ENCODE measurements at regions not wholly inside any gene's neighbourhood (a gene's known extent, or its start where the extent isn't known, plus 50 kb on each side); places are given as distances from the start of the nearest gene placed in this dataset.

DNA sequence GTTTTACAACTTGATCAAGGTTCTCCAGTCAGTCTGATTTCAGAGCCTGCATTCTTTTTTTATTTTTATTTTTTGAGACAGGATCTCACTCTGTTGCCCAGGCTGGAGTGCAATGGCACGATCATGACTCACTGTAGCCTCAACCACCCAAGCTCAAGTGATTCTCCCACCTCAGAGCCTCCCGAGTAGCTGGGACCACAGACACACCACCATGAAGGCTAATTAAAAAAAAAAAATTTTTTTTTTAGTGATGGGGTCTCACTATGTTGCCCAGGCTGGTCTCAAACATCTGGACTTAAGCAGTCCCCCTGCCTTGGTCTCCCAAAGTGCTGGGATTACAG, 117.2 kb upstream of the NAV2 start:
- DNase-seq, result no peak

DNA sequence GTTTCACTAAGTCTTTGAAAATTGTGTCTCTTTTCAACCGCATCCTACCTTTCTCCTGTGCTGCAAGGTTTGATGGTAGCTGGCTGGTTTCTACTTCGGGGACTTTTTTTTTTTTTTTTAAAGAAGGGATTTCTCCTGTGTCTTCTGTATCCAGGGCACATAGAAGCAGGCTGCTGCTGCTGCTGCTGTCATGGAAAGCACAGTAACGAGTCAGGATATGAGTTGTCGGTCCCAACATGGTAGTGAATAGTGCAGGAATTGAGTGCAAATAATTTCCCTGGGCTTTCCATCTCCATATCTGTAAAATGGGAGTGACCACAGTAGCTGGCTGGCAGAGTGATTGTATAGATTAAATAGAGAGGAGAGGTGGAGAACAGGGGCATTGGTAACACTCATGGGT, 118.3 kb upstream of the NAV2 start:
- no peak for DNase-seq

DNA sequence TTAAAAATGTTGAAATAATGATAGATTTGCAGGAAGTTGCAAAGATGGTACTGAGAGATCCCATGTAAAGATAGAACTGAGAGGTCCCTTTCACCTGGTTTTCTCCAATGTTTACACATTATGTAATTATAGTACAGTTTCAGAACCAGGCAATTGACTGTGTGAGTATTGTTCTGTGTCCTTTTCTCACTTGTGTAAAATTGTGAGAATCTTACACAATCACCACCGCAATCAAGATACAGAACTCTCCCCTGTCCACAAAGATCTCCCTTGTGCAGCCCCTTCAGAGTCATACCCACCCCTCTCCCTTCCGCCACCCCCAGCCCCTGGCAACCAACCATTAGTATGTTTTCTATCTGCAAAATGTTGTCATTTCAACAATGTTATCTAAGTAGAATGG, 119.8 kb upstream of the NAV2 start:
- no peak for DNase-seq

DNA sequence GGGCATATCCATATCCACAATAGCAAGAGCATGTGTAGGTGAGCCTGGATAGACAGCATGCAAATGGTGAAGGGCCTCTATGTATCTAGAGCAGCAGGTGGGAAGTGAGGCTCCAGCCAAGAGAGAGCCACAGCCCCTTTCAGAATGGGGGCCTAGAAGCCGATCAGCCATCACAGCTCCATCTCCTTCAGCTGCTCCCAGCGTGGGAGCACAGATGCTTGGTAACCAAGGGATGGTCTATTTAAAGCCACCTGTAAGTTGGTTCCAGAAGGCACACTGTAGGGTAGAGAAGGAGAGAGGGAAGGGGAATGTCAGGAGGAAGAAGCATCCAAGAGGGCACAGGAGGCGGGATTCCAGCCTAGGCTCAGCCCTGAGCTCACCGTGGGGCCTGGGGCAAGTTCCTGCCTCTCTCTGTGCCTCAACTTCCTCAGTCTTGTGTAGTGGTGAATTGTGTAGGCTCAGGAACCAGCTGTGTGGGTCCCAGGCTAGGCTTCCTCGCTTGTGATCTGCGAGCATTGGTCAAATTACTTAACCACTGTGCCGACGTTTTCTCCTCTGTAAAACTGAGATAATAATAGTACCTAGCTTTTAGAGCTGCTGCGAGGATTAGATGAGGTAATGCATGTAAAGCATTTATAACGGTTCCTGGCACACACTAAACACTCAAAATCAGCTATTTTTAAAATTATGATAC, 122.9 kb upstream of the NAV2 start:
- no peak for DNase-seq

DNA sequence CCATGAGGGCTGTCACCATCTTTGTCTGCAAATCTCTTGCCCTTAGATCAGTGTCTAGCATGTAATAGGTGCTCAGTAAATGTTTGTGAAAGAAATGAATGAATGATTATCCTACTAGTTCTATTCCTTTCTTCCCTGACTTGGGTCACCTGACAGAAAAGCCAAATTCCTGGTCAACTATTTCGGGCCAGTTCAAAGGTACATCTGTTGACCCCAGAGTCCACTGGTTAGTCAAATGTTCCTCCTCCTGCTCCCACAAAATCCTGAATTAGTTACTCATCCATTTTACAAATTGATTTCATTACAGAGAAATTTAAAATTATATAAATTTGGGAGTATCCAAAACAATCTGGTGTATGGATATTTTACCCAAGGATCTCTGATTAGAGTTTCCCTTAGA, 124.7 kb upstream of the NAV2 start:
- no peak for DNase-seq

DNA sequence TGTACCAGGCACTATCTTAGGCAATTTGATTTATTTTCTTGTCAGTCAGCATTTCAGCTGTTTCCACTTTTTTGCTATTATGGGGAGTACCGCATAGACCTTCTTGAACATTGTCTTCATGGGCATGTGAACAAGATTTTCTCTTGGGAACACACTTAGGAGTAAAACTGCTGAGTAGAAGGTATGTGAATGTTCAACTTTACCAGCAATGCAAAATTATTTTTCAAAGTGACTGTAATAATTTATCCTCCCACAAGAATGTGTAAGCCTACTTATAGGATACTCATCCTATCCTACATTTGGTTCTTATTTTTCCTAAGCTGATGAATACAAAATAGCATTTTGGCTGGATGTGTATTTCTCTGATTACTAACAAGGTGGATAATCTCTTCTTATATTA, 132.0 kb upstream of the NAV2 start:
- DNase-seq, result no peak

DNA sequence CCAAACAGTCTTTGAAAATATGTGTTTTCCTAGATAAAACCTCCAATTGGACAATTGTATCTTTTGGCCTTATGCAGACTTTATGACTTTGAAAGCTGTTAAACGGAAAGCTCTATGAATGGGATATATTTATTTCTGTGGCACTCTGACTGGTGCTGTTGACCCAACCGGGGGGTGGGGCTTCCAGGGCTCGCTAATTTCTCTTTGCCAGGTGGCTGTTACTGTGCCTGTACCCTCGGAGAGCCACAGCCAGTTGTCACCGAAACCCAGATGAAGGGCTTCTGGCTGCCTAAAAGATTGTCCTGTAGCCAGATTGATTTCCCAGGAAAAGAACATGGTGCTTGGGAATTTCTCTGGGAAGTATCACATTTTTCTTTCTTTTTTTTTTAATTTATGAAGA, 132.7 kb upstream of the NAV2 start:
- DNase-seq, result no peak

DNA sequence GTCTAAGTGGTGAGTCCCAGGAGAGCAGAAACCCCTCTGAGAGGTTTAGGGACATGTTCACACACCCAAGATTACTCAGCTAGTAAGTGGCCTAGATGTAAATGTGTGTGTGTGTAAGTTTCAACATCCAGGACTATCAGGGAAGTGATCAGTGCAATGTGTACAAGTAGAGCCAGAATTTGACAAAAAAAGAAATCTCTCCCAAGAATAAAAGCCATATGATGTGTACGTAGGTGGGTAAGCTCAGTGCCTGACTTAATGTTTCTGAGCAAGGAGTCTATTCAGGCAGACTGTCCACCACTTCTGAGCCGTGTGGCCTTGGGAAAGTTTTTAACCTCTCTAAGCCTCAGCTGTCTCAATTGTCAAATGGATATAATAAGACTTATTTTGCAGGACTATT, 133.8 kb upstream of the NAV2 start:
- DNase-seq, result no peak

DNA sequence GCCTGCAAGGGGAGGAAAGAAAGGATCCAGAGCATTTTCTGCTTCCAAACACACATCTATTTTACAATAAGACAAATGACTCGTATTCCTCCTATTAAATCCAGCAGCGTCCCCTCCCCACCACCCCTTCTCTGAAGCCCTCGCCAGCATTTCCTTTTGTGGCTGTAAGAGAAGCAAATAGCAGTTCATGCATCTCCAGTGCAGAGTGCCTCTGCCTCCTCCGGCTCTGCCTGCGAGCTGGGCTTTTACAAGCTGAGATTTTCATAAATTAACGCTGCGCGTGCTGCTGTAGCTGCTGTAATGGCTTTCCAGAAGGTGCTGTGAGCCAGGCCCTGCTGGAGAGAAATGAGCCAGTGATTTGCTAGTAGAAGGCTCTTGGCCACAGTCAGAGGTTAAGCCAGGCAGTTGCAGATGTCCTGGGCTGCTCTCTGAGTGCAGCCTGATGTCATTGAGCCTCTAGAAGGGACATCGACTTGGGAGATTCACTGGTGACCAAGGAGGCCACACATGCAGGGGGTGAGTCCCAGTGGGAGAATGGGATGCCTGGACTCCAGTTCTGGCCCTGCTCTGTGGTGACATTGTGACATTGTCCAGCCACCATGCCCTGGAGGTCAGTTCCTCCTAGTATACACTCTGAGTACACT, 134.5 kb upstream of the NAV2 start:
- DNase-seq, result no peak

DNA sequence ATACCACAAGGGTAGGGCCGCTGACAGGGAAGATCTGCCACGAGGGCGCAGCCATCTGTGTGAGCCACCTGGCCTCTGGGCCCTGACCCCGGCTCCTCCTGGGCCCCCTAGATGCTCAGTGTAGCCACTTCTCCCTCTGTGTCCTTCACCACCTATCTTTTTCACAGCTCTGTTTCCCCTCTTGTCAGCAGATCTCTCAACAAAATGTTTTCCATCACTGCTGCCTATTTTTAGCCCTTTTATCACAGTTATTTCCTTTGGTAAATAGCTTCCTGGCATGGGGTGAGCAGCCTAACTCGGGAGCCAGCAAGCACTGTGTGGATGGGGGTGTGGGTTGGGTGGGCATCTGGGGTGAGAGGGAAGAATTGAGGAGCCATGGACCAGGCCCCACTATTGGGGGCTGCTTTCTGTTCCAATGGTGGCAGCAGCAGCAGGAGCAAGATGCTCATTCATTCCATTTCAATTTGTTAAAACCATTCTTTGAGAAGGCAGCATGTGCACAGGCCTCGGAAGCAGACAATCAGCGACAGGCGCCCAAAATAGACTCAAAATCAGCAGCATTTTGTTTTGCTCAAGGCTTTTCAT, 135.2 kb upstream of the NAV2 start:
- DNase-seq, result no peak

DNA sequence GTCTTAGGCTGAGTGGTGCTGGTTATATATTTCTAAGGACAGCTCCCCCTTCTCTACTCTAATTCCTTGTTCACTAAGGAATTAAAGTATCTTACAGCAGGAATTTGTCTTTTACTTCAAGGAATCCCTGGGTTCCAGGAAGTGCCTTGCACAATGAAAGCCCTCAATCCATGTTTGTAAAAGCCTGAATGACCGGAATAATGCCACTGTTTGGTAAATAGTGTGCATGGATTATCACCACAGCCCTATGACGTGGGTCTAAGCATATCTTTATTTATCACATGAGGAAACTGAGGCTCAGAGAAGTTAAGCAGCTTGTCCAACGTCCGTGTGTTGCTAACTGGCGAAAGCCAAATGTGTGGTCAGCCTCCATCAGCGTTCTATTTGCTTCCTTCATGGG, 135.7 kb upstream of the NAV2 start:
- DNase-seq, result no peak

DNA sequence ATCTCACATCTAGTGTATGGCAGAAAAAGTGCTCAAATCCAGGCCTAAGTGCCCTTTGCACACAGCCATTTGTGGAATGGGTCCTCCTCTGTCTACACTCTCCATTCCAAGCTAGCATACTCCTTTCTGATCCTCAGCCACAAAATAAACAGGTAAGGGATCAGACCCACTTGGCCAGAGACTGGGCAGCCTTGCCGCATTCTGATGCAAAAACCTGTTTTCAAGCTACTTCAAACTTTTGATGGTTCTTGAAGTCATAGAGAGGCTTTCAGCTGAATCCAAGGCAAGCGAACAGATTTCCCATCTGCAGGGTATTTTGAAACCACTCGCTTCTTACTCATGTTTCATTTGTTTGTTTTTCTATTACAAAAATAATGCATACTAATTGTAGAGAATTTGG, 136.6 kb upstream of the NAV2 start:
- DNase-seq, result no peak

DNA sequence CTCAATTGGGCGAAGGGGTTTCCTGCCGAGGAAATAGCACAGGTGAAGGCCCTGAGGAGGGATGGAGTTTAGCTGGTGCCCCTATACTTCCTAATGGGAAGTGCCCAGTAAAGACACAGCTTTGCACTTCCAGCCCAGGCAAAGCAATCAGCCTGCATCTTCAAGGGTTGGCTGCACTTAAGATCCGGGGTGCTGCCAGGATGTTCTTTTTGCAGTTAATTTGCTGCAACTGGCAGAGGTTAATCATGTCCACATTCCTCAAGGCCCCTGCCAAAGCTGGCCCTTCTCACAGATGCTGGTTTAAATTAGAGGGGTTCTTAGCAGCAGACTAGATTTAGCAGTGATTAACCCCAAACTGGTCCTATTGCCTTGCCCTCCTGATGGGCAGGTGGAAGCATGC, 137.7 kb upstream of the NAV2 start:
- DNase-seq, result no peak

DNA sequence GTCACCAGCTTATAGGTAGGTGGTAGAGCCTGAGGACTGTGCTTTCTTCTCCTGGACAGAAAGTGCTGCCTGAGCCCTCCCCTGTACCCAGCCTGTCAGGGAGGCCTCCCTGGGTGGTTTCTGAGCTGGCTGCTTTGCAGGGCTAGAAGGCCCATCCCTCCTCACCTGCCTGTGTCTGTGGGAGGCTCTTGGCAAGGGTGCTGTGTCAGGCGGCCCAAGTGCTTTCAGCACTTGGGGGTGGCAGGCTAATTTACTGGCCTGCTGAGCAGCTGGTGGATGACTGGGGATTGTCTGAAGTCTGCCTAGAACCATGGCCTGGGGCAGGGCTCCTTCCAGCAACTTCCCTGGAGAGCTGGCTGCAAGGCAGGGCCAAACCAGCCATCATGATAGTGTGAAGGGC, 139.0 kb upstream of the NAV2 start:
- DNase-seq, result no peak

DNA sequence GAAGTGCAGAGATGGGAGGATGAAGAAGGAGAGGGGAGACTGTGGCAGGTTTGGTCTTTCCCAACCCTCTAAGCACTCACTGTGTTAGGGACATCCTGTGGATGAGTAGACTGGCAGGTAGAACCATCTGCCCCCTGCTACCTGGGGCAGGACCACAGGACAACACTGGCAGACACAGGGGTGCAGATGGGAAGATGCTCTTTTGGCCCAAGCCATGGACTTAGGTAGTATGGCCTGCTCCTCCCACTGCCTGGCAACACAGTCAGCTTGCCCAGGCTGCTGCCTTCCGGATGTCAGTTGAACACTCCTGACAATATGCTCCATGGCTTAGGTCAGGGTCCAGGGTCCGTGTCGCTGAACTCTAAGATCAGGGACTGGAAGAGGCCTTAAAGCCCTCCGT, 140.7 kb upstream of the NAV2 start:
- DNase-seq, result no peak

DNA sequence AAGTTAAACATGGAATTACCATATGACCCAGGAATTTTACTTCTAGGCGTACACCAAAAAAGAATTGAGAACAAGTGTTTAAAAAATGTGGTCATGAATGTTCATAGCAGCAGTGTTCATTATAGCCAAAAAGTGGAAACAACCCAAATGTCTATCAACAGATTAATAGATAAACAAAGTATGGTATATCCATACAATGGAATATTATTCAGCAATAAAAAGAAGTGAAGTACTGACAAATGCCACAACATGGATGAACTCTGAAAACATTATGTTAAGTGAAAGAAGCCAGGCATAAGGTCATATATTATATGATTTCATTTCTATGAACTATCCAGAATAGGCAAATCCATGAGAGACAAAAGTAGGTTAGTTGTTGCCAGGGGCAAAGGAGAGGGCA, 141.7 kb upstream of the NAV2 start:
- DNase-seq, result no peak

DNA sequence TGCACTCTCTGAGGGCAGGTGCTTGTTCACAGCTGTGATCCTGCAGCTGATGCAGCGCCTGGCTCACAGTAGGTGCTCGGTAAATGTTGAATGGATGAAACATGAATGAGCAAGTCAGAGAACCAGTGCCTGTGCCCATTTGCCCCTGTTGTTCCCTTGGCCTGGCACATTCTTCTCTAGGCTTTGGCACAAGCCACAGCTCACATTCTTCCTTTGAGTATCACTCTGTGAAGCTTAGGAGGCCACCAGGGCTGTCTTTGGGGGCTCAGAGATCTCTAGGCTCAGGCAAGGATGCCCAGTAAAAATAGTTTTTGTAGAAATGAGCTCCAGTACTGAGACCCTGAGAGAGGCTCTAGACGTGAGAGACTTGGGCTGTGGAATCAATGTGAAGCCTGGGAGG, 144.6 kb upstream of the NAV2 start:
- DNase-seq, result no peak

DNA sequence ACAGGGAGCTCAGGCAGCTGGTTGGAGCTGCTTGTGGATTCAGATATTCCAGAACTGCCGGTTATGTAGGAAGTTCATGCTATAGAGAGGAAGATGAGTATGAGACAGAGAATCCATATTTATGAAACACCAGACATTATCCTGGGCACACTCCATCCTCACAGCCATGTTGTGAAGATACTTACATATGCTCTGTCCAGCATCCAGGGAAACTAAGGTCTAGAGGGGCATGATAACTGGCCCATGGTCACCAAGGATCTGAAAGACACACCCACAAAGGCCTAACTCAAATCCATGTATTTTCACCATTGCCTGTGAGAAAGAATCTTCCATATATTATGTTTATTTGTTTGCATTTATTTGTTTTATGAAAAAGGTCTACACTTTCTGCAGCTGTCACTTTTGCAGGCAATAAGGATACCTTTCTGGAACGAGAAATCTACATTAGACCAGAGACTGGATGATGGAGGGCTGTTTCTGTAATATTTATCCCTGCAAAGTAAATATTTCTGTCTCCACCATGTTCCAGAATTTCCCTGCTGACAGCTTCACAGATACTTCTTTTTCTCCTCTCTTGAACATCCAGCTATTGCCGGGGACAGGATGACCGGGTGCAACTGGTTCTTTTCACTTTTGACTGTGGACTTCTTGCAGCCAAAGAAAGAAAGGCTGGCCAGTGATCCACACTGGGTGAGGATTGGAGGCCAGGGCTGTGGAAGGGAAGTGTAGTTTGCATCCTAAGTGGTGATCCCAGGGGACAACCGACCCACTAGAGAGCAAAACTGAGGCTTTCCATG, 145.9 kb upstream of the NAV2 start:
- DNase-seq, result no peak

DNA sequence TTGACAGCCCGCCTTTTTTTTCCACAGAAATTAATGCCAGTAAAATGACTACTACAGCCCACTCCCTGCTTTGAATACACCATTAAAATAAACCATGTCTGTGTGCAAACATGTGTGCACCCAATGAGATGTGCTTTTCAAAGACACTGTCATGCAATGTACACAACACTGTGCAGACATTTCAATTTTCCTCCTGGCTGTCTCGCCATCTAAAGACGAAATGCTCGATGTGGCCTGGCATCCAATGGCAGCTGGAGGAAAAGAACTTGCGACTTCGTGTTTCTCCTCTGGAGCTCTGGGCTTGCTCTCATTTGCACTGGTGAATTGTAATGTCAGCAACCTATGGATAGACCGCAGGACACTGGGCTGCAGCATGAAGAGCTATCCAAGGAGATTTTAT, 147.0 kb upstream of the NAV2 start:
- DNase-seq, result no peak

DNA sequence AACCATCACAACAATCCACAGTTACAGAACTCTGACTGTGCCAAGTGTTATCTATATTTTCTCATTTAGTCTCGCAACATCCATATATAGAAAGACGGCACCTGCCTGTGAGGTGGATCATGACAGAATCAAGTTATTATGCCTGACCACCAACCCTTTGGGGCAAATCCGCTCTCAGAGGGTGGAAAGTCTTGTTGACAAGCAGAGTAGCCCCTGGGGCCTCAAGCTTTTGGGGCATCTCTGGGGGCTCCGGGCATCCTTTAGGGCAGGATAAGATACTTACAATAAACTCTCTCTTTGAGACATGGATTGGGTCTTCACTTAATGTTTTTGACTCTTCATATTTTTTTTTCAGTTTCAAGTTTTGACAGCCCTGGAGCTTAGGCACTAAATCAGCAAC, 150.5 kb upstream of the NAV2 start:
- DNase-seq, result no peak

DNA sequence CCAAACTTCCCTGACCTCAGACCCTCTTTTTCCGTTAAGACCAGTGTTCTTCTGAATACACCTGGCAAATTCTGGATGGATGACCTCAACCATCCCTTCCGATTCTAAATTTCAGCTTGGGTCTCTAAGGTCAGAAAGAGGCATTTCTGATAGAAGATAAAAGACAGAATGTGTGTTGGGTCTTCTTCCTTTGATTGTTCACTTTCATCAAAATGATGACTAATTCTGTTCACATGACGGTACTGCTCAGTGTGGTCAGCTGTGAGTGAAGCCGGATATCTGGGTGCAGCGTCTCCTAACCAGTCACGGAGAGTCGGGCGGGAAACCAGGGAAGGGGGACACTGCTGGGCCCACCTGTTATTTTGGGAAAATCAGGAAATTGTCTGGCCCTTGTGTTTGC, 151.6 kb upstream of the NAV2 start:
- no peak for DNase-seq

DNA sequence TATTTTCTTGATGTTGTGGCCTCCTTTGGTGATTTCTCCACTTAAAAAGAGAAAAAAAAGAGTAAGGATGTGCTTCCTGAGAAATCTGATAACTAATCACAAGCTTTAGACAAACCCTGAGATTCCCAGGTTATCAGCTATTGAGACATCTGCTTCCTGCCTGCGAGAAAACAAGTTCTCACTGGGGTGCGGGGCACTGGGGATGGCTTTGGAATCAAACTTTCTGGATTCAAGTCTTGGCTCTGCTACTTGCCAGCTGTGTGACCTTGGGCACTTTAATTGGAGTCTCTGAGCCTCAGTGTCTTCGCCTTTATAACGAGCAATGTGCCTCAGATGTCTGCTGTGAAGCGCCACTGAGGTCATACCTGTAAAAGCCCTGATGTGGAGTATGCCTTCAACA, 152.5 kb upstream of the NAV2 start:
- no peak for DNase-seq

DNA sequence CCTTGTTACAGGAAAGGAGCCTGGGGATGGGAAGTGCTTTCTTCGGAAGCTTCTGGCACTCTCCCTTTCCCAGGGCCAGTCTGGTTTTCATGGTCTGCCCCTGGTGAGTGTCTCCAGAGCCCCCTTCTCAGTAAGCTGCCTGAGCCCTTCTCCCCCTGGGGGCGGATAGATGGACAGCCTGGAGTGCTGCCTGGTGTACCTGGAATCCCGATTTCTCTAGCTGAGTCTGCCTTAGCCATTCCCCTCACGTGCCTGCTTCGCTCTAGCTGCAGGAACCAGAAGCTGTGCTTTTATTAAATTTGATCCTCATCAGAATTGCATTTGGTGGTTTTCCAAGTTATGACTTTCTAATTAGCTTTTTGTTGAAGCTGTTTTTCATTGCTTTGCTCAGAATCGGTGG, 152.9 kb upstream of the NAV2 start:
- no peak for DNase-seq

All from T1000 (cell line).